Posterior vena cava (tissue), 2 donors: ENCODE measurements at regions not wholly inside any gene's neighbourhood (a gene's known extent, or its start where the extent isn't known, plus 50 kb on each side); places are given as distances from the start of the nearest gene placed in this dataset.

Experiments used
- DNase-seq: peaks from one replicate; pipeline ENCODE4 v3.0.0-alpha.2; 2020; ENCODE audit warnings: low spot score
- intact Hi-C, 2 donors: fragments of 100-400 bp; cut with DNase I; formaldehyde crosslinking; loops; one replicate each; pipeline versions ENCODE4 v1.14.1 to v1.14.2; 2022 to 2023
- donor health status: DM: yes; HTN: yes; CAD: no.
- donor health status: DM: yes; HTN: yes; CAD: no.

DNA sequence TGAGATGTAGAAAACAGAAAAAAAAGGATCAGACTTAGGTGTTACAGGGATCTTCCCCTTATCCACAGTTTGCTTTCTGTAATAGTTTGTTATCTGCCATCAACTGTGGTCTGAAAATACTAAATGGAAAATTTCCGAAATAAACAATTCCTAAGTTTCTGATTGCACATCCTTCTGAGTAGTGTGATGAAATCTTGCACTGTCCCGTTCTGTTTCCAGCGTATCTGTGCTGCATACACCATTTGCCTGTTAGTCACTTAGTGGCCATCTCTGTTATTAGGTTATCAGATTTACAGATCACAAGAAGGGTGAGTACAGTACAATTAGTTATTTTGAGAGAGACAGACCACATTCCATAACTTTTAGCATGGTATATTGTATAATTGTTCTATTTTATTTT, 185.6 kb upstream of the CPHXL start:
- no peak for DNase-seq
- intact Hi-C loops, result no loop called here

DNA sequence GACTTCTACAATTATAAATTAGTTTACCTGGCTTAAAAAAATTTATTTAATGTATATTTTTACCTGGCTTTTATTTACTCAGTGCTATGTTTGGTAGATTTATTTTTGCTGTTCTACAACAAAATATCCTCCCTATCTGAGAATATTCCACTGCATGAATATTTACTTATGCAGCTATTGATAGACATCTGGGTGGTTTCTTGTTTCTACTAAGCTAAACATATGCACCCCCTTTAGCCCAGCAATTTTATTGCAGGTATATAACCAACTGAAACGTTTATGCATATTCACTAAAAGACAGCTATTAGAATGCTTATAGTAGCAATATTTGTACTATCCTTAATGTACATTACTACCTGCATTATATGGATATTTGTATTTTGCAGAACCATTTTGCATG, 187.7 kb upstream of the CPHXL start:
- no peak for DNase-seq
- intact Hi-C loops, result no loop called here

DNA sequence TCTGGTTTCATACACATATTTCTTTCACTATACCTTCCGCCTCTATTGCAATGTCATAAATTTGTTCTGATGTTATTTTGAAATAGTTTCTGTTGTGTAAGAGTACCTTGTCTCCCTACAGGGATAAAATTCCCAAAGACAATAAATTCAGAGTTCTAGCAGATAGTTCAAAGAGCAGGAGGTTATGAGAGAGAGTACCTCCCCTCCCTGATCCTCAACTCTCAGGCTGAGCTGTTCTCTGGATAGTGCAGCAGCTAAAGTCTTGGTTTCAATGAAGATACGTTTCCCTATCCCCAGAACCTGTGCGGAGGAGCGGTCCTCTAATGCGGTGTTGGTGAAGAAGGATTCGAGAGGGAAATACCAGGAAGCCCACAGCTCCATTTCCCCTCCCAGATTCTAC, 190.2 kb upstream of the CPHXL start:
- DNase-seq, result no peak
- intact Hi-C loops, result no loop called here

GRCh38 chr16:75918109-75918508, 191.8 kb upstream of the CPHXL start:
- DNase-seq, result no peak
- intact Hi-C loops, result no loop called here

GRCh38 chr16:75919664-75920063, 193.4 kb upstream of the CPHXL start:
- DNase-seq, result no peak
- intact Hi-C loops, result no loop called here

DNA sequence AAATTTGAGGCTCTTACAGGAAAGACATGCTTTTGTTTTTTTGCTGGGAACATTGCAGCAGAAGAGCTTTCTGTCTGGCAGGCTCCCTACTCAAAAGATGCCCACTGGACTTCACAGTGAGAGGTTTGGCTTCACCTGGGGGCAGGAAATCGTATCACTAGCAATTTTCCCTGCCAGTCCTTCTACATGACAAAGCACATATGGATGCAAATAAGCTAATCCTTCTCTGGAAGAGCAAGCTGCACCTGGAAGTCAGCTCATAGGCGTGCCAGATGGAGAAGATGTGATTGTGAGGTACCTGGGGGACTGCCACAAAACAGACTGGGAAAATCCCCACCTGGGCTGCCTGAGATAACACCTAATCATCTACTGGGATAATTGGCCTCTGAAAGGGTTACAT, 195.0 kb upstream of the CPHXL start:
- intact Hi-C loops, result no loop called here
- DNase-seq, result no peak

GRCh38 chr16:75922250-75922649, 196.0 kb upstream of the CPHXL start:
- intact Hi-C loops, result no loop called here
- no peak for DNase-seq

- no peak for DNase-seq
- intact Hi-C loops, result no loop called here
These were observed 198.1 kb upstream of the CPHXL start for GRCh38 chr16:75924397-75924796.

DNA sequence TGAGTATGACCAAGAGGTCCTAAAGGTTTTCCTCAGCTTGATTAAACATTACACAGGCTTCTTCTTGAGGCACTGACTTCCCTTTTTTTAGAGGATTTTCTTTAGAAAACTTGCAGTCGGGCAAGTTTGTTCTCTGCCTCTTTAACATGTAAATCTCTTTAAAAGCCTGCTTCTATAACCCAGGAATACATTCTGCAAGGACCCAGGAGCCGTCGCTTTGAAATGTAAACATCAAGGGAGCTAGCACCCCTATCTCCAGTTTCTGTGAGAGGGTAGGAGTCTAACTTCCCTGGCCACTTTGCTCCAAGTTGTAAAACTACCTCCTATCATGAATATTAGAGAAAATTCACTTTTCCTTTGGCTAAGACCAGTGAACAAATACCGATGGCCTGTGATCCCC, 201.5 kb upstream of the CPHXL start:
- intact Hi-C loops, result no loop called here
- no peak for DNase-seq

DNA sequence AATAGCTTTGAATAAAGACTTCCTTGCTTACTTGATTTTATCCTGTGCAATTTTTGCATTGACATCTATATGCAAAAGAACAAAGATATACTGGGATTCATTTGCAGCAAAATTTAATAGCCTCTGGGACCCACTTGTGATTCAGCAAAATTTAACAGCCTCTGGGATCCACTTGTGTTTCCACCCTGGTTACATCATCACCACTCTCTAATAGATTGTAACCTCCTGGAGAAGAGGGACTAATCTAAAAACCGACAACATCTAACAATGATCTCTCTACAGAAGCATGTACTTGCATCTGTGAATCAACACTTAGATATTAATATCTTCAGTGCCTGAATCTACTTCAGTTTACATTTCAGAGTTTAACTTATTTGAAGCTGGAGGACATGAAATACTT, 202.0 kb upstream of the CPHXL start:
- intact Hi-C loops, result no loop called here
- DNase-seq, result no peak

DNA sequence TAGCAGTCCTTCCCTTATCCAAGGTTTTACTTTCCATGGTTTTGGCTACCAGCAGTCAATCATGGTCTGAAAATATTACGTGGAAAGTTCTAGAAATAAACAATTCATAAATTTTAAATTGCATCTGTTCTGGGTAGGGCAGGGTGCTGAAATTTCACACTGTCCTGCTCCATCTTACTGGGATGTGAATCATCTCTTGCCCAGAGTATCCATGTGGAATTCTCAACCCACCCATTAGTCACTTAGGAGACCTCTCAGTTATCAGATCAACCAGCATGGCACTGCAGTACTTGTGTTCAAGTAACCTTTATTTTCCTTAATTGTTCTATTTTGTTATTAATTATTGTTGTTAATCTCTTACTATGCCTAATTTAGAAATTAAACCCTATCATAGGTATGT, 202.8 kb upstream of the CPHXL start:
- intact Hi-C loops, result no loop called here
- DNase-seq, result no peak

DNA sequence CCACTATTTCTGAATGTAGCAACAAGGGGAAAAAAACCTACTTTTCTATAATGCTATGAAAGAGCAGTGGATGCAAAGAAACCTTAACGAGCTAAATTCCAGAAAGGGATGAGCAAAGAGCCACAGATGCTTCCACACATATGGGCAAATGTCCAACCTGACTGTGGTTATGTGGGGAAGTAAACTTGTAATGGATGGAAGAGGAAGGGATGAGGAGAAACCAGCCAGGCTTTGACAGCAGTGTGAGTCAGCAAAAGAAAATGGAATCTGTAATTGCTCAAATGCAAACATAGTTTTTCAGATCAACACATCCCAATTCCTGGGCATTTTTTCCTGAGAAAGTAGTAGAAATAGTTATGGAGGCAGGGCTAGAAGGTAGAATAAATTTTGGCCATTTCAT, 204.8 kb upstream of the CPHXL start:
- no peak for DNase-seq
- intact Hi-C loops, result no loop called here

GRCh38 chr16:75931970-75932369, 205.7 kb upstream of the CPHXL start:
- DNase-seq, result no peak
- intact Hi-C loops, result no loop called here

GRCh38 chr16:75938818-75939217, 212.5 kb upstream of the CPHXL start:
- intact Hi-C loops, result no loop called here
- DNase-seq, result no peak

DNA sequence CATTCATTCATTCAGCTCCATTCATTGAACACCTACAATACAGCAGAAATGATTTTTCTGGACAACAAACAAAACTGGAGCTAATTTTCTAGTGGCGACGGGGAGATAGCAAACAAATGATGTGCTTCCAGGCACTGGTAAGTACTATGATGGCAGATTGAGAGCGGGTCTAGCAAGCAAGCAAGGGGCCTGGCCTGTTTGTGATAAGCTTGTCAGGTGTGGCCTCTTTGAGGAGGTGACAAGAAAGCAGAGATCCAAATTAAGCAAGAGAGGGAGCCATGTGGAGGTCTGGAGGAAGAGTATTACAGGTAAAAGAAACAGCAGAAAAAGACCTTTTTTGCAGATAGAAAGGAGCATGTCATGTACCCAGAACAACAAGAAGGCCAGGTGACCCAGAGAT, 216.1 kb upstream of the CPHXL start:
- DNase-seq, result no peak
- intact Hi-C loops, result no loop called here

DNA sequence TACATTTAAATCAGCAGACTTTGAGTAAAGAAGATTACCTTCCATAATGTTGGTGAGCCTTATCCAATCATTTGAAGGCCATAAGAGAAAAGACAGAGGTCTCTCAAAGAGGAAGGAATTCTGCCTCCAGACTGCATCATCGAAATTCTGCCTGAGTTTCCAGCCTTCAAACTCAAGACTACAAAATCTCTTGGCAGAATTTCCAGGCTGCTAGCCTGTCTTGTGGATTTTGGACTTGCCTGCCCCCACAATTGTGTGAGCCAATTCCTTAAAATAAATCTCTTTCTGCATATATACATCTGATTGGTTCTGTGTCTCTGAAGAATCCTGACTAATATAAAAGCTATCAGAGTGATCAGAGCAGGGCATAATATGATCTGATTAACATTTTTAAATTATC, 216.6 kb upstream of the CPHXL start:
- intact Hi-C loops, result no loop called here

DNA sequence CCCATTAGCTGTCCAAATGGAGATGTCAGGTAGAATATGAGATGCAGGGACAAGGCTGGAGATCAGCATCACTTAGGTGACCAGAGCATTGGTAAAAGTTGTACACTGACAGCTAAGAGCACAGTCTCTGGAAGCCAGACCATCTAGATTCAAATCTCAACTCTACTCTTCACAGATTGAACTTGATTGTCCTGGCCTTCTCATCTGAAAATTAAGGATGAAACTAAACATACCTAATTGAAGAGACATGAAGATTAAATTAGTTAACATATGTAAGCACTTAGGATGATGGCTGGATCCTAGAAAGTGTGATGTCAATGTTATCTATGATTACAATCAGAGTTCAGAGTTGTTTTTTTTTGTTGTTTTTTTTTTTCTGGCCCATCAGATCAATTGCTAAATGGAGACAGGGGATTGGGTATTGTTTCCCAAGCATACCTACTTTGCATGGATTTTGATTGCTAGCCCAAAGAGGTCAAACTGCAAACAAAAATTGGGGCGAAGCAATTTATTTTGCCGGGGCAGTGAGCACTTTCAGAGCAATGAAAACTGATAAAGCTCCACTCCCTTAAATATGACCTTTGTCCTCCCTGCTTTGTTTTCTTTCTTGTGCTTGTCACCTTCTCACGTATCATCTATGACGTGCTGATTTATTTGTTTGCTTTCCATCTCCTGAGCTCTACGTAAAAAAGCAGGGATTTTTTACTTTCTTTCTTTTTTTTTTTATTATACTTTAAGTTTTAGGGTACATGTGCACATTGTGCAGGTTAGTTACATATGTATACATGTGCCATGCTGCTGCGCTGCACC, 217.6 kb upstream of the CPHXL start:
- DNase-seq, result no peak
- intact Hi-C loops, result no loop called here

More for the DNA sequence above, 216.6 kb upstream of the CPHXL start:
- DNase-seq, result no peak

DNA sequence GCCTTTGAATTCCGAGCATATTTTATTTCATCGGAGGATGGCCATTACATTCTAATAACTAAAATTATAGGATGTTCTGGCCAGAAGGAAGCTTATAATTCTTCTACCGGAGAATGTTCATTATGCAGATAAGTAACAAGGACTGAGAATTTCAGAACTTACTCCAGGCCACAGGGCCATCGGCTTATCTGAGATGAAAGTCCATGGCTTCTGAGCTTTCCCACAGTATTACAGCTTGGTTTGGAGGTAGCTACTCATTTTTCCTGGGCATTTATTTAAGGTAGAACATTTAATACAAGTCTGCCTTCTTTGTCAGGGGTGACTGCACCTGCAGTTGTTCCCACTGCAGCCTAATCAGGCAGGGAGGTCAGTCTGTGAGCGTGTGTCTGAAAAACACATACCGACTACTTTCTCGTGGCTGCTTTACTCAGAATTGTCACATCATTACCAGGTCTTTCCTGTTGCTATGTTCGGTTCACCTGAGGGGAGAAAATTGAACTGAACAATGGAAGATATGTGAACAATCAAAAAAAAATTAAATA, 219.7 kb upstream of the CPHXL start:
- DNase-seq, result no peak
- intact Hi-C loops, result no loop called here

- intact Hi-C loops, result no loop called here
- no peak for DNase-seq
These were observed 221.4 kb upstream of the CPHXL start for GRCh38 chr16:75947626-75948239.

DNA sequence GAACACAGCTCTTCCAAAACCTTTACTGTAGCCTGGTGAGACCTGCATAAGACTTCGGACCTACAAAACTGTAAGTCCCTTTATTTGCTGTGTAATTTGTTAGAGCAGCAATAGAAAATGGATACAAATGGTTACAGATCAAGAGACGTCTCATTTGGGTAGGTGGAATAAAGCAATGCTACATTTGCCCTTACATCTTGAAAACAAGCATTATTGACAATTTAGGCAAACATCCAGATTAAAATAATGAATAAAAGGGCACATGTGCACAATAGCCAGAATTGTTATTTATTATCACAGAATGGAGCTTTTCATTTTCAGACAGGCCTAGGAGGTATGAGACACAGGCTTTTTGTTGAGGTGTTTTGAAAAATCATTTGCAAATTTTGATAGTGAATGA, 222.2 kb upstream of the CPHXL start:
- no peak for DNase-seq
- intact Hi-C loops, result no loop called here

- DNase-seq, result no peak
- intact Hi-C loops, result no loop called here
These were observed 222.6 kb upstream of the CPHXL start for GRCh38 chr16:75948886-75949285.
